Muscle of arm (tissue), 1 donor: ENCODE measurements at regions not wholly inside any gene's neighbourhood (a gene's known extent, or its start where the extent isn't known, plus 50 kb on each side); places are given as distances from the start of the nearest gene placed in this dataset.
"Not testable (repeated sequence)": the region's sequence is repeated elsewhere in the genome, so short reads cannot be mapped to it uniquely, and the experiment has no call there.

Source experiments
- DNase-seq: peaks from one replicate; pipeline ENCODE4 v3.0.0-alpha.2; 2013

GRCh38 chr7:56222866-56223265 is 106.6 kb upstream of the NUPR2 start:
- no peak for DNase-seq

- no peak for DNase-seq
Measured at GRCh38 chr7:56219017-56219416, 102.8 kb upstream of the NUPR2 start.

- DNase-seq = no peak
Measured at GRCh38 chr7:56218510-56218909, 102.3 kb upstream of the NUPR2 start.

GRCh38 chr7:56213574-56213973 is 97.4 kb upstream of the NUPR2 start:
- no peak for DNase-seq

- DNase-seq = no peak
Measured at GRCh38 chr7:56206420-56206819, 90.2 kb upstream of the NUPR2 start.

GRCh38 chr7:56199639-56200038 is 83.4 kb upstream of the NUPR2 start:
- DNase-seq = no peak

- DNase-seq = not testable (repeated sequence)
Measured at GRCh38 chr7:56196195-56196594, 80.0 kb upstream of the NUPR2 start.

- no peak for DNase-seq
Measured at GRCh38 chr7:56188823-56189346, 72.7 kb upstream of the NUPR2 start.

GRCh38 chr7:56188376-56188775 is 72.2 kb upstream of the NUPR2 start:
- DNase-seq = no peak

GRCh38 chr7:56181010-56181409 is 64.8 kb upstream of the NUPR2 start:
- DNase-seq = no peak

GRCh38 chr7:56175771-56176170 is 59.6 kb upstream of the NUPR2 start:
- DNase-seq = no peak

- no peak for DNase-seq
Measured at GRCh38 chr7:56174875-56175760, 58.9 kb upstream of the NUPR2 start.

GRCh38 chr7:56174346-56174874 is 58.2 kb upstream of the NUPR2 start:
- no peak for DNase-seq
